ENCODE measurements at regions not wholly inside any gene's neighbourhood (a gene's known extent, or its start where the extent isn't known, plus 50 kb on each side); places are given as distances from the start of the nearest gene placed in this dataset.

- no peak overlapping the region for H3K4me3 ChIP-seq (ENCODE audit: low read length)
- no peaks in the 10 kb centered on the region for H4K20me1 ChIP-seq (ENCODE audit: insufficient read depth)
- H3K9me2 ChIP-seq (ENCODE audit: insufficient read depth, low read length): no peaks in the 10 kb centered on the region
- TF ChIP-seq TAF1 (IDR thresholded peaks at IDR 0.05; ENCODE audit: low read depth): no peak
- TF ChIP-seq RAD21 (conservative IDR thresholded peaks at IDR 0.05): no peak
- TF ChIP-seq SMC3 (conservative IDR thresholded peaks at IDR 0.05; ENCODE audit: poor library complexity): no peak
- peak; percentile 83 for TF ChIP-seq EP300 (conservative IDR thresholded peaks at IDR 0.05; ENCODE audit: poor library complexity, severe bottlenecking)
- no peak for TF ChIP-seq REST (IDR thresholded peaks at IDR 0.05; ENCODE audit: borderline replicate concordance)
- TF ChIP-seq MXI1 (conservative IDR thresholded peaks at IDR 0.05; ENCODE audit: poor library complexity, severe bottlenecking): no peak
- no peak for TF ChIP-seq EZH2 (IDR thresholded peaks at IDR 0.05; ENCODE audit: borderline replicate concordance, insufficient read depth, low read length, poor library complexity, severe bottlenecking)
- TF ChIP-seq CTCF (IDR thresholded peaks at IDR 0.05; ENCODE audit: poor library complexity, severe bottlenecking): no peak
- TF ChIP-seq POLR2AphosphoS5 (IDR thresholded peaks at IDR 0.05): peak; percentile 64
- no peaks in the 10 kb centered on the region for H3K9me3 ChIP-seq (ENCODE audit: low read length)
- no peaks in the 10 kb centered on the region for H3K27me3 ChIP-seq (ENCODE audit: insufficient read depth, low read depth, low read length)
- H3K79me2 ChIP-seq (replicated peaks; ENCODE audit: insufficient read depth, low read length): no peaks in the 10 kb centered on the region
- no peaks in the 10 kb centered on the region for H3F3A ChIP-seq (ENCODE audit: insufficient read depth, low read length, poor library complexity, severe bottlenecking)
- H3K4me2 ChIP-seq (ENCODE audit: low read length): no peak overlapping the region
- H2AFZ ChIP-seq (ENCODE audit: low read depth, low read length): no peak overlapping the region
- no peaks in the 10 kb centered on the region for H3K36me3 ChIP-seq (ENCODE audit: insufficient read depth, low read length)
- H3K9ac ChIP-seq (ENCODE audit: low read length): no peak overlapping the region
- no peak overlapping the region for H3K27ac ChIP-seq (ENCODE audit: low read length)
Observed at GRCh38 chr3:137304313-137305056, 346.7 kb downstream of the IL20RB start.

GRCh38 chr3:137324114-137324513 is 366.3 kb downstream of the IL20RB start:
- Histone ChIP-seq H3K27ac (ENCODE audit: low read length) (no peak overlapping the region), H3F3A (ENCODE audit: insufficient read depth, low read length, poor library complexity, severe bottlenecking) (no peaks in the 10 kb centered on the region), H3K9me2 (ENCODE audit: insufficient read depth, low read length) (no peaks in the 10 kb centered on the region), H3K4me2 (ENCODE audit: low read length) (no peak overlapping the region), H3K4me3 (ENCODE audit: low read length) (no peak overlapping the region), H3K27me3 (ENCODE audit: insufficient read depth, low read depth, low read length) (no peaks in the 10 kb centered on the region), H3K36me3 (ENCODE audit: insufficient read depth, low read length) (no peaks in the 10 kb centered on the region), H3K9ac (ENCODE audit: low read length) (no peak overlapping the region), H3K79me2 (replicated peaks; ENCODE audit: insufficient read depth, low read length) (no peaks in the 10 kb centered on the region), H2AFZ (ENCODE audit: low read depth, low read length) (no peak overlapping the region), H4K20me1 (ENCODE audit: insufficient read depth) (no peaks in the 10 kb centered on the region), H3K9me3 (ENCODE audit: low read length) (no peaks in the 10 kb centered on the region)
- no peak for TF ChIP-seq REST (IDR thresholded peaks at IDR 0.05; ENCODE audit: borderline replicate concordance)
- no peak for TF ChIP-seq CTCF (IDR thresholded peaks at IDR 0.05; ENCODE audit: poor library complexity, severe bottlenecking)
- no peak for TF ChIP-seq TAF1 (IDR thresholded peaks at IDR 0.05; ENCODE audit: low read depth)
- TF ChIP-seq EZH2 (IDR thresholded peaks at IDR 0.05; ENCODE audit: borderline replicate concordance, insufficient read depth, low read length, poor library complexity, severe bottlenecking): no peak
- TF ChIP-seq POLR2AphosphoS5 (IDR thresholded peaks at IDR 0.05): no peak
- no peak for TF ChIP-seq SMC3 (conservative IDR thresholded peaks at IDR 0.05; ENCODE audit: poor library complexity)
- TF ChIP-seq EP300 (conservative IDR thresholded peaks at IDR 0.05; ENCODE audit: poor library complexity, severe bottlenecking): no peak
- no peak for TF ChIP-seq MXI1 (conservative IDR thresholded peaks at IDR 0.05; ENCODE audit: poor library complexity, severe bottlenecking)
- TF ChIP-seq RAD21 (conservative IDR thresholded peaks at IDR 0.05): no peak

Data from neural cell (in vitro differentiated cells).